ENCODE measurements at regions not wholly inside any gene's neighbourhood (a gene's known extent, or its start where the extent isn't known, plus 50 kb on each side); places are given as distances from the start of the nearest gene placed in this dataset.
"Not testable (repeated sequence)": the region's sequence is repeated elsewhere in the genome, so short reads cannot be mapped to it uniquely, and the experiment has no call there.

GRCh38 chr14:104230946-104231345, 92.6 kb downstream of the KIF26A start:
- no peak for DNase-seq

DNA sequence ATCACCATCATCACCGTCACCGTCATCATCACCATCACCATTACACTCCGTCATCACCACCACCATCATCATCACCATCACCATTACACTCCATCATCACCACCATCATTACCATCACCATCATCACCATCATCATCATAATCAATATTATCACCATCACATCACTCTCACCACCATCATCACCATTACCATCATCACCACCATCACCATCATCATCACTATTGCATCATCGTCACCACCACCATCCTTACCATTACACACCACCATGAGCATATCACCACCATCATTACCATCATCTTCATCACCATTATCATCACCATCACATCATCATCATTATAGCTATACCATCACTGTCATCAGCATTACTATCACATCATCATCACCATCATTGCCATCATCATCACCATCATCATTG, 93.7 kb downstream of the KIF26A start:
- DNase-seq, result no peak

DNA sequence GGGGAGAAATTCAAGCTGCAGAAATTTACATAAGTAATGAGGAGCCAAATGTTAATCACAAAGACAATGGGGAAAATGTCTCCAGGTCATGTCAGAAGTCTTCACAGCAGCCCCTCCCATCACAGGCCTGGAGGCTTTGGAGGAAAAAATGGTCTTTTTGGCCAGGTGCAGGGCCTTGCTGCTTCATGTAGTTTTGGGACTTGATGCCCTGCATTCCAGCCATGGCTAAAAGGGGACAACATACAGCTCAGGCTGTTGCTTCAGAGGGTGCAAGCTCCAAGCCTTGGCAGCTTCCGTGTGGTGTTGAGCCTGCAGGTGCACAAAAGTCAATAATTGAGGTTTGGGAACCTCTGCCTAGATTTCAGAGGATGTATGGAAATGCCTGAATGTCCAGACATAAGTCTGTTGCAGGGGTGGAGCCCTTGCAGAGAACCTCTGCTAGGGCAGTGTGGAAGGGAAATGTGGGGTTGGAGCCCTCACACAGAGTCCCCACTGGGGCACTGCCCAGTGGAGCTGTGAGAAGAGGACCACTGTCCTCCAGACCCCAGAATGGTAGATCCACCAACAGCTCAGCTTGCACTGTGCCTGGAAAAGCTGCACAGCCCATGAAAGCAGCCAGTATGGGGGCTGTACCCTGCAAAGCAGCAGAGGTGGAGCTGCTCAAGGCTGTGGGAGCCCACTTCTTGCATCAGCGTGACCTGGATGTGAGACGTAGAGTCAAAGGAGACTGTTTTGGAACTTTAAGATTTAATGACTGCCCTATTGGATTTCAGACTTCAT, 95.8 kb downstream of the KIF26A start:
- DNase-seq, result not testable (repeated sequence)

GRCh38 chr14:104235686-104236085, 97.3 kb downstream of the KIF26A start:
- DNase-seq, result no peak

GRCh38 chr14:104237651-104238423, 99.5 kb downstream of the KIF26A start:
- DNase-seq, result no peak

DNA sequence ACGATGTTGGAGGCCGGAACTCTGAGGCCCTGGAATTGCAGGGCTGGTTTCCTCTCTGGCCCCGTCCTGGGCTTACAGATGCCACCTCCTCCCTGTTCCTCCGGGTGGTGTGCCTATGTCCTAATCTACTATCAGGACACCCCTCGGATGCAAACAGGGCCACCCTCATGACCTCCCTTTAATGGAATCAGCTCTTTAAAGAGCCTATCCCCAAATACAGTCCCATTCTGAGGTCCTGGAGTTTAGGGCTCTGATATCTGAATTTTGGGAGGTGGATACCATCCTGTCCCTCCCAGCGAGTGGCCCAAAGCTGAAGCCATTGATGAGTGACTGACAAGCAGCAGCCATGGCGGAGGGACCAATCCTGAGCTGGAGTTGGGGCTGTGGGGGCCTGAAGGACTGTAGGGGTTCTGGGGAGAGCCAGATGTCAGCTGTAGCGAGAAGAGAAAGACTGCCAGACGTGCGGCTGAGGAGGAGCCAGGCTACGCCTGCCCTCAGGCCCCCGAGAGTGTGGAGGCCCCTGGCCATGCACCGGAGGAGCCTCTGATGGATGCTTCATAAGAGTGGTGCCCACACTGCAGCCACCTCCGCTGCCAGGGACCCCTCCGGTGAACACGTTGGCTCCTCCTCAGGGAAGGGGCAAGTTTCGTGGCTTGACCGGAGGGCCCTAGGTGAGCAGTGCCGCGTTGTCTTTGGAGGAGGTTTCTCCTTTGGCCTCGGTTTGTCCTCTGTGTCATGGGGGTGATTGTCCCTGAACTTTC, 100.2 kb downstream of the KIF26A start:
- no peak for DNase-seq

GRCh38 chr14:104239185-104239775, 100.9 kb downstream of the KIF26A start:
- no peak for DNase-seq

DNA sequence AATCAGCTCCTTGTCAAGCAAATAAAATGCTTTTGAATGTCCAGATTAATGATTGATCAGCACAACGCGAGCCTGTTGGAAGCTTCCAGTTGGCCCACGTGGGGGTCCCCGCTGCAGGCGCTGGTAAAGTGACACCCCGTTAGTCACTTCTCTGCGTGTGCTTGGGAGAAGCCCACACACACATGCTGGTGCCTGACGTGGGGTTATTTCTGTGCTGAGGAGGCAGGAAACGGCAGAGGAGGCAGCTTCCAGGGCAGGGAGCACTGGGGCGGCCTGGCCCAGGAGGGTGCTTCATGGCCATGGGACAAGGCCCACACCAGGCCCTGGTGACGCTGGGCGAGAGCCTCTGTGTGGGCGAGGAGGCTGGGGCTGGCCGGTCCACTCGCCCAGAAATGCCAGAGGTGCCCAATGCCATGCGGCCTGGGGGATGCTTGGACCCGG, 101.5 kb downstream of the KIF26A start:
- no peak for DNase-seq

GRCh38 chr14:104240434-104241157, 102.2 kb downstream of the KIF26A start:
- DNase-seq, result no peak

DNA sequence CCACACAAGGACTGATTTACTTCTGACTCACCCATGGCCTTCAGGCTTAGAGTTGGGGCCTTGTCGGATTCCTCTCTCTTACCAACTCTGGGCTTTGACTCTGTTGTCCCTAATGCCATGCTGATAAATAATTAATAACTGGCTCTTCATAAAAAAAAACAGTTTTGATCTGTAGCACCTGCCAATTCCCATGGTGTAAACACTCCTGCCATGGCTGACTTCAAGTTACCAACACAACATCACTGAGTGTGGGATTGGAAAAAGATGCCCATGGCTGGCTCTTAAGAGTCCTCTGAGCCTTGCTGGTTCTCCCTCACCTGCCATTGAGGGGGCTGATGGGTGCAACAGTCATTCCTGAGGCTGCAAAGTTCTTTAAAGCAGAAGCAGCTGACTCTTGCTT, 104.8 kb downstream of the KIF26A start:
- no peak for DNase-seq

GRCh38 chr14:104244221-104245011, 106.0 kb downstream of the KIF26A start:
- DNase-seq, result no peak

DNA sequence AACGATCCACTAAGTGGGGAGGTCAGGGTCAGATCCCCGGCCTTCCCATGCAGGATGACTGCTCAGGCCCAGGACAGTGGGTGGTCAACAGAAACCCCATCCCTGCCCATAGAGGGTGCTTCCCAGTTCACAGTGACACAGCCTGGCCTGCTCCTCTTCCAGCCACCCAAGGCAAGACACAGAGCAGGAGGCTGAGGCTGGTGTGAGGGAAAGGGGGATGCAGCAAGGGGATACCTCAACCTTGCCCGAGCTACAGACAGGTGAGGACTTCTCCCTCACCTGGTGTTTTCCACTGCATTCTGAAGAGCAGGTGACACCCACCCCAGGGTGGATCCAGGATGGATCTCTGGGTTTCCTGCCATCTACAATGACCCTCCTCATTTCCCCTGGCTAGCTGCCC, 106.7 kb downstream of the KIF26A start:
- no peak for DNase-seq

DNA sequence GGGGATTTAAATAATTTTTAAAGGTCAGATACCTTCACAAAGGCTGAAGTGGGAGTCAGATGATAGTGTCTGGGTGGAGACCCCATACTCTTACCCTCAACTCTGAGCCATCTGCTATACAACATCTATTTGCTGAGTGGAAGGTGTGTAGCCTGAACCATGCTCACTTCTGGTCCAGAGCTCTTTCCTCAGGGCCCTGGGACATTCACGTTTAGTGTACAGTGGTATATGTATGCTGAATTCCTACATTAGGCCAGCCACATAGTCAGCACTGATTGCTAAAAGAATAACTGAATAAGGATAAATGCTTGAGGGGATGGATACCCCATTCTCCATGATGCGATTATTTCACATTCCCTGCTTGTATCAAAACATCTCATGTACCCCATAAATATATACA, 107.3 kb downstream of the KIF26A start:
- DNase-seq, result no peak

DNA sequence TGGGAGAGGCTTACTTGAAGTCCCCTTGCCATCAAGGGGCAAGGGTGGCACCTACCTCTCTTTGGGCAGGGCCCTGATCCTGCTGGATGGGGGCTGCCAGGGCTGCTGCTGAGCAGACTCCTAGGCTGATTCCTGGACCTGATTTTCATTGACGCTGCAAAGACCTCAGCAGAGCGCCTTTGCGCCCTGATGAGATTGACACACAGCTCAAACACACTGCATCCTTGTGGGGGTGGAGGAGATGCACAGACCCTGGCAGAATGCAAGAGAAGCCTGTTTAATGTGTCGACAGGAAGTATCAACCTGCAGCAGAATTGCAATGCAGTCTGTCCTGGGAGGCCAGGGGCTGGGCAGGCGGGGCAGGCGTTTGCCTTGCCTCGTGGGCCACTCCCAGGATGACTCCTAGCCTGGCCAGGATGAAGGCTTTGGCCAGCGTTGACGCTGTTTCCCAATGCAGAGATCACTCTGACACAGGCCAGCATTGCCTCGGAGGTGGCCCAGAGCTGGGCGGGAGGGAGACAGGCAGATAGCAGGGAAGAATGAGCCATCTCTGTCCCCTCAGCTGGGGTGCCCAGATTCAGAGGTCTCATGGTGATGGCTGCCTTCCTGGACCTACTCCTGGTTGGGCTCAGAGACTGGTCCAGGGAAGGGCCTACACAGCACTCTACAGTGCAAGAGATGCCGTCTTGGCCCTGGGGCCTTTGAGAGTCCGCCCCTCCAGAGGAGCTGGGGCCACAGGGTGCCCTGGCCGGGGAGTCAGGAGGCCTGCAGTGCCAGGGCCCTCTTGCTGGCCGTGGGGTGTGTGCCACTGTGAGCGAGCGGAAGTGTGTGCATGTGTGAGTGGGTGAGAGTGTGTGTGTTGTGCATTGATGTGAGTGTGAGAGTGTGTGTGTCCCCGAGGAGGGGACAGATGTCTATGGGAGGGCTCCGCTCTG, 108.3 kb downstream of the KIF26A start:
- DNase-seq, result no peak

GRCh38 chr14:104247336-104248202, 109.2 kb downstream of the KIF26A start:
- no peak for DNase-seq

- DNase-seq, result no peak
Observed at GRCh38 chr14:104248203-104249055, 110.0 kb downstream of the KIF26A start.

DNA sequence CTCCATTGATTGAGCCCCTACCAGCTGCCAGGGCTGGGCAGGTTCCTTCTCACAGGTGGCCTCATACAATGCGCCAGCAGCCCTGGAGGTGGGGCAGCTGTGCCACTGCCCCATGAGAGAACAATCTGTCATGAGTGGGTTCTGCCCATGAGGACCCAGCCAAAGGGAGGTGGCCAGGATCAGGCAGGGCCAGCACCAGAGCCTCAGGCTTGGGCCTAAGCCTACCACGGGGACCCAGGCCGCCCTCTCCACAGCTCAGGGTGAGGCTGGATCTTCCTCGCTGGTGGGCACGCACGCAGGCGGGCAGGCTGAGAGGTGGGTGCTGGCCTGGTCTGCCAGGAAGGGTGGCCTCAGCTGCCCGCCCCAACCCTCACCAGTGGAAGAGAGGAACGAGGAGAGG, 110.7 kb downstream of the KIF26A start:
- DNase-seq, result no peak

DNA sequence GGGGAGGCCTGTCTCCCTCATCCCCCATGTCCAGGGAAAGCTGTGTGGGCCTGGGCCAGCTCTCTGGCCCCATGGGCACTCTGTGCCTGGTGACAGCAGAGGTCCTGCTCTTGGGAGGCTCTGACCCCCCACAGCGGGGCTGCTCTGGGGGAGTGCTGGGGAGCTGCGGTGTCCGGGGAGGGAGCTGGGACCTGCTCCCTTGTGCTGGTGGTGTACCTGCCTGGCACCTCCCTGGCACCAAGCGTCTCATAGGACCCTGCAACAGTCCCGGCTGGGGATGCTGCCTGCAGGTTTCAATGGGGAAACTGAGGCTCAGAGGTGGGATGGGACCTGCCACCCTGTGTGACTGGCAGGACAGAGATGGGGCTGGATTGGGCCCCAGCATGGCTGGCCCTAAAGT, 111.3 kb downstream of the KIF26A start:
- no peak for DNase-seq
